ENCODE measurements at regions not wholly inside any gene's neighbourhood (a gene's known extent, or its start where the extent isn't known, plus 50 kb on each side); places are given as distances from the start of the nearest gene placed in this dataset.

GRCh38 chr1:55634516-55634915 lies 419.4 kb upstream of the USP24 start:
- DNase-seq = no peak

DNA sequence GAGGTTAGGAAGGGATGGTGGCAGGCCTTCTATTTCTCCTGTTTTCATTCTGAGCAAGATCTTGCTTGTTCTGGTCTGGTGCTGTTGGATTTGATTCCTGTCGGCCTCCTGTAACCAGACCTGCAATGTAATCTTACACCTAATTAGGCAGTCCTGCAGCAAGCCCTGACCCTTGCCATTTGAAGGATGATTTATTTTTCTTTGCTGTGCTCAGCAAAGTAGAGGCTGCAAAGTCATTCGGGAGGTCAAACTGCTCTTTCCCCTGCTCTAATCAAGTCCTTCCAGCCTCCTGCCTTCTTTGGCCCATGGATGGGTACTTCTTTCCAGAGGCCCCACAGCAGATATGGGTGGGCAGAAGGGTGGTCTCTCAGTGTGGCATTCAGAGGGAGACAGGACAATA lies 417.7 kb upstream of the USP24 start:
- DNase-seq = no peak

DNA sequence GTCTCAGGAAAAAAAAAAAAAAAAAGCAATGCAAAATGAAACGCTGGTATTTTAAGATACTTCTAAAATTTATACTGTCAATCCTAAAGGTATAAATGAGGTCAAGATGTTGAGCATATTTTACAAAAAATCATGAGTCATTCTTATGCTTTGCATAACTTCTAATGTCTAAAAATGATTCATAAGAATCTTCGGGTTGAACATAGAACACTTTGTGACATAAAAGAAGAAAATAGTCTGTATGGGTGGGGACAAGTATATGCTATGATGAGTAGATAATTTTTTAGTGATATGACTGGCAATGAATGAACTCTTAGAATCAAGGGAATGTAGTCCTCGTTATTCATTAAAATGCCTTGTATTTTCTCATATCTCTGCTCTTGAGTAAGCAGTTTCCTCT lies 416.9 kb upstream of the USP24 start:
- DNase-seq = no peak

- no peak for DNase-seq
Measured at GRCh38 chr1:55631509-55631908, 416.3 kb upstream of the USP24 start.

DNA sequence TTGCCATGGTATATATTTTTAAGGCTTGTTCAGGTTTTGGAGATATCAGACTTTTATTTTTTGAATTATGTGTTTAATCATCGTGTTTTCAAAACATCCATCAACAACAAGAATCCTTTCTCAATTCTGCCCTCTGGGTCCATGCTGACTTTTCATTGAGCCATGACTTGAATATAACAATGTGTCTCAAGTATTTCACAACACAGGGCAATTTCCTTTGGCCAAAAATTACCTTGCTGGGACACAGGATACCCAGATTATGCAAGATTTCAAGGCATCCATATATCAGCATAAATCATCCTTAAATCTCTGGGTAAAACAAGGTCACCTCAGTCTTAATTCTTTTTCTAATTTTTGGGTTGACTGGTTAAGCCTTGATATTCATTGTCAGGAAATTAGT lies 411.2 kb upstream of the USP24 start:
- no peak for DNase-seq

DNA sequence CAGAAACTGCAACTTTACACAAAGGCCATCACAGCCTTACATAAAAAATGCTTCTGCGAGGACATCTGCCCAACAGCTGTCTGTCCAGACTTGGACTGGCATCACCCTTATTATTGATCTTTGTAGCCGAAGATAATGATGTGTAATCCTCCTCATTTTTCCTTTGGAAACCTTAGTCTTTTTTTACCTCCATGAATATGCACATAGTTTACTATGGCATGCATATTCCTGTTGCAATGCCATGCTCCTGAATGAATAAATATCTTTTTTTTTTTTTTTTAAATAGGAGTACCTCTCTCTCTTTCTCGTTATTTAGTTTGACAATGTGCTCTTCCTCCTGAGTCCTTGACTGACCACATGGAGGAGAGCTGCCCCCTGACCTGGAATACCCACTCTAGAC lies 409.6 kb upstream of the USP24 start:
- DNase-seq = no peak

DNA sequence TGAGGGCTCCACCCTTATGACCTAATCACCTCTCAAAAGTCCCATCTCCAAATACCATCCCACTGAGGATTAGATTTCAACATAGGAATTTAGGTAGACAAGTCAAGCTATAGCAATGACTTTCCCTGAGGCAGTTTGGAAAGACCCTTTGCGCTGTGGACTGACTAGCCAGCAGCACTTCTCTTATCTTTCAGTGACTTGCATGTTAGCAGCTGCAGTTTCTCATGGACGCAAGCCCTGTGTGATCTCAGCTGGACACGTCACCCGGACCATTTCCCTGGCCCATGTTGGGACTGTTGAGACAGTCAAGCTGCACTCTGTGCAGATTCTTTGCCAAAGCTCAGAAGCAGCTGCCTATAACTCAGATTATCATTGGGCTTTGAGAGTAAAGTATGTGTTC lies 408.1 kb upstream of the USP24 start:
- no peak for DNase-seq

DNA sequence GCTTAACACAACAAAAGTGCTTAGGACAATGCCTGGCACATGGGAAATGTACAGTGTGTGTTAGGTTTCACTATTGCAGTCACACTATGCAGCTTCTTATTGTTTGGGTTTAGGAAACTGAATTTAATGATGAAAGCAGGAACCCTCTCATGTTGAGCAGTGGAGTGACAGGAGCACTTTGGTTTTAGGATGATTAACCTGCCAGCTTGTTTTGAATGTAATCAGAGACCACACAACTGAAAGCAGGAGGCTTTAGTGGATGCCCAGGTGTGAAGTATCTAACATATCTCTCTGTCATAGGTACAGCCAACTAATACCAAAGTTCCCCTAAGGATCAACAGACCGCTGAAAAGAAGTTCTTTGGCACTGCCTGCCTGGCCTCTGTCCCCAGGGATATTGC lies 406.9 kb upstream of the USP24 start:
- no peak for DNase-seq

- DNase-seq = no peak
Measured at GRCh38 chr1:55618199-55618598, 403.0 kb upstream of the USP24 start.

- DNase-seq = no peak
Measured at GRCh38 chr1:55617288-55617982, 402.3 kb upstream of the USP24 start.

DNA sequence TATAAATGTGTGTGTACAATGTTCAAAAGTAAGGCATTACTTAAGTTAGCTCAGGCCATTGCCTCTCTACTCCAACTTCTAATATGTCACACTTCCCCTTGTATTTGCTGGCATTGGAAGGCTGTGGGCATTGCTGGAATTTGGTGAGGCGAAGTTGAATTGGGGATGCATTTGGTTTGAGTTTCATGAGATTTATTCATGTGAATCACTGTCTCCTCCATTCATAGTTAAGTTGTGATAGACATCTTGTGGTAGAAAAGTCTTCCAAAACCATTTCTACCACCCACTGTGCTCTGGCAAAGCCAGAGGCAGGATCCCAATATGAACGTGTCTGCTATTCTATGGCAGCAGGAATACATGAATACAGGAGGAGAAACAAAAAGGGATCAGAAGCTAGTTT lies 397.8 kb upstream of the USP24 start:
- no peak for DNase-seq

DNA sequence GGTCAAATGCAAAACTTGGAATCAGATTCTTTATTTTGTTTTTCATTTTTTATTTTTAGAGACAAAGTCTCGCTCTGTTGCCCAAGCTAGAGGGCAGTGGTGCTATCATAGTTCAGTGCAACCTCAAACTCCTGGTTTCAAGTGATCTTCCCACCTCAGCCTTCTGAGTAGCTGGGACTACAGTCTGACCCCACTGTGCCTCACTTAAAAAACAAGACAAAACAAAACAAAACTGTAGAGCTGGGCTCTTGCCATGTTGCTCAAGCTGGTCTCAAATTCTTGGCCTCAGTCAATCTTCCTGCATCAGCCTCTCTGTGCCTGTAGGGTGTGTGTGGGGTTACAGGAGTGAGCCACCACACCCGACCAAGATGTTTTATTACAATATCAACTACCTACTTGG lies 396.0 kb upstream of the USP24 start:
- DNase-seq = no peak

- DNase-seq = no peak
Measured at GRCh38 chr1:55610203-55610602, 395.0 kb upstream of the USP24 start.

GRCh38 chr1:55609630-55610029 lies 394.5 kb upstream of the USP24 start:
- no peak for DNase-seq

DNA sequence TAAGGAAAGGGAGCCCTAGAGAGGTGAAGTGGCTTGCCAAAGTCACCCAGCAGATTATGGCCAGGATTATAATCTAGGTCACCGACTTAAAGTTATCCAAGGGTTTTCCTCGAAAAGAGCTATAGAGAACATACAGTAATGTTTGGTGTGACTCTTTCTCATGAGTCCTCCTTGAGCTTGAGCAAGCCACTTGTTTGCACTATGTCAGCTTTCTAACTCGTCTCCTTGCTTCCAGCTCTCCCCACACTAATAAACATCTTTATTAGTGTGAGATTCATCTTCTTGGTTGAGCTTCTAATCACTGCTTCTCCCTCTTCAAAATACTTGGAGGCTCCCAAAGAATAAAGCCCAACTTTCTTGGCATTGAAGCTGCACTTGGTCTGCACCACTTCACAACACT lies 390.0 kb upstream of the USP24 start:
- DNase-seq = no peak

GRCh38 chr1:55604749-55605148 lies 389.6 kb upstream of the USP24 start:
- DNase-seq = no peak

DNA sequence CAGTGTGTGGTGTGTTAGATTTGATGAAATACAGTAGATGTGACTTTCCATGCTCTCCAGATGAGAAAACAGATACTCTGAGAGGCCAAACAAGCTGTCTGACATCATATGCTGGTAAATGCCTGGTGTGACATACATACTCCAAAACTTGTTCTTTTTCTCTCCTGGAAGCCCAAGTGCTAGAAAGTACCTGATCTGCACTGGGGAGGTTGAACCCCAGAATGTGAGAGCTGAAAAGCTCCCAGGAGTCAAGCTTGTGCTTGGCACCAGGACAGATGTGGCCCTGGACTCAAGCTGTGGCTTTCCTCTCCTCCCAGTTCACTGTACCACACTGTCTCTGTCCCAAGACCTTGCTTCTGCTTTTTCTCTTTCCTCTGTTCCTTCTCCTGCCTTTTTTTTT lies 389.0 kb upstream of the USP24 start:
- DNase-seq = no peak

DNA sequence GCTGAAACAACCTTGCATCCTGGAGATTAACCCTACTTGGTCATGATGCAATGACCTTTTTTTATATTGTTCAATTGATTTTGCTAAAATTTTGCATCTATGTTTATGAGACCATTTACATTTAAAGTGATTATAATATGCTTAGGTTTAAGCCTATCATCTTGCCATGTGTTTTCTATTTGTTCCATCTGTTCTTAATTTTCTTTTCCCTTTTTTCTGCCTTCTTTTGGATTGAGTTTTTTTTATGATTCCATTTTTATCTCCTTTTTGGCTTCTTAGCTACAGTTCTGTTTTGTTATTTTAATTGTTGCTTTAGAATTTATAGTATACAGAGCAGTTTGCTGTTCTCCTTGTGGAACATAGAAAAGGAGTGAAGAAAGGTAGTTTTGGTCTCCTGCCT lies 385.1 kb upstream of the USP24 start:
- no peak for DNase-seq

DNA sequence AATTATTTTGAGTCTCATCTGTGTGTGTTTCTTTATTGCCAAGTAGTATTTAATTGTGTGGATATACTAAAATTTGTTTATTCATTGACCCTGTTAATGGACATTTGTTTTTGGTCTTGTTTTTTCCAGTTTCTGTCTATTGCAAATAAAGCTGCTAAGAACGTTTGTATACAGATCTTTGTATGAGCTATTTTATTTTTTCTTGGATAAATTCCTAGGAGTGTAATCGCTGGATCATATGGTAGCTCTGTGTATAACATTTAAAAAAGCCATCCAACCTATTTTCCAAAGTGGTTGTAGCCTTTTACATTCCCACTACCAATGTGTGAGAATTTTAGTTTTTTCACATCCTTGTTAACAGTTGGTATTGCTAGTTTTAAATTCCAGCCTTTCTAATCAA lies 382.7 kb upstream of the USP24 start:
- DNase-seq = no peak

DNA sequence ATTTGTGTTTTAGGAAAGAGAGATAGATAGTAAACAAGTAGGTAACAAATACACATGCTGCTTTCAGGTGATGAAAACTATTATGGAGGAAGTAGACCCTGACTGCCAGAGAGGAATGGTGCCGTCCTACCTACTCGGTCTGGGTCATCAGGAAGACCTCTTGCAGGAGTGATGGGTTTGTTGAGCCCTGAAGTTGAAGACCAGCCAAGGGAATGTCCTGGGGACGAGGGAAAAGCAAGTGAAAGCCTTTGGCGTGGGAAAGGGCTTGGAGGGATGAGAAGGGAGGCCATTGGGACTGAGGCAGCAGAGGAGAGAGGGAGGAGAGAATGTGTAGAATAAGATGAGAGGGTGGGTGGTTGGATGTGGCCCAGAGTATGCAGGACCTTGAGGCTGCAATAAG lies 379.5 kb upstream of the USP24 start:
- DNase-seq = no peak

DNA sequence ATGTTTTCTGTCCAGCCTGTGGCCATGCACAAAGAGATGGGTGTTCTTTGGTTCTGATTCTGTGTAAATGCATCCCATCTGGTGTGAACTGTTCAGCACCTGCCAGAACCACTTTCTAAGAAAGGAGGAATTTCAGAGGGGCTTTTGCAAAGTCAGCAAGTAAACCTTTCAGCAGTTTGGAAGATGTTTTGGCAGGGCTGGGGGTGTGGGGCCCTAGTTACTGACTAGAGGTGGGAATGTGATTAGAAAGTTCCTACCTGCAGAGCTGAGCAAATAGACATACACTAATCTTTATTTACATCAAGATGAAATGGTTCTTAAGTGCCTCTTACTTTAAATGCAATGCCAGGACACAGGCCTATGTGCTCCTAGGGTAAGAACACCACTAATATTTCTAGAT lies 378.1 kb upstream of the USP24 start:
- DNase-seq = no peak

GRCh38 chr1:55592122-55592521 lies 377.0 kb upstream of the USP24 start:
- no peak for DNase-seq

GRCh38 chr1:55589671-55590297 lies 374.6 kb upstream of the USP24 start:
- DNase-seq = no peak

- DNase-seq = no peak
Measured at GRCh38 chr1:55588309-55588708, 373.1 kb upstream of the USP24 start.

GRCh38 chr1:55586771-55587170 lies 371.6 kb upstream of the USP24 start:
- DNase-seq = no peak

All from GDM1 (cell line).